Neutrophil (primary cell): ENCODE measurements at regions not wholly inside any gene's neighbourhood (a gene's known extent, or its start where the extent isn't known, plus 50 kb on each side); places are given as distances from the start of the nearest gene placed in this dataset.

Source experiments
- H3K27ac ChIP-seq: fragments of 200-600 bp; sonication (generic); 2 replicates; pipeline ENCODE4 v1.5.1; 2016; ENCODE audit warnings: mild to moderate bottlenecking, moderate library complexity
- H3K27me3 ChIP-seq: fragments of 200-600 bp; sonication (generic); 2 replicates; pipeline ENCODE4 v1.6.0; 2016; ENCODE audit warnings: mild to moderate bottlenecking
- H3K36me3 ChIP-seq: fragments of 200-600 bp; sonication (generic); 2 replicates; pipeline ENCODE4 v1.5.1; 2017
- H3K4me1 ChIP-seq, 2 experiments: fragments of 200-600 bp in 1 of 2; sonication (generic) in 1 of 2; 1 replicate in 1 of 2; 2 replicates in 1 of 2; pipeline versions ENCODE4 v1.5.1 to v1.6.1; 2013 to 2016; ENCODE audit warnings: low read depth in 1 of 2, low read length in 1 of 2, mild to moderate bottlenecking in 1 of 2, moderate library complexity in 1 of 2; ENCODE audit not compliant: control insufficient read depth in 1 of 2, insufficient read depth in 1 of 2
- H3K4me3 ChIP-seq, 2 experiments: fragments of 200-600 bp in 1 of 2; sonication (generic) in 1 of 2; 1 replicate in 1 of 2; 2 replicates in 1 of 2; pipeline ENCODE4 v1.5.1; 2013 to 2016; ENCODE audit warnings: low read depth in 1 of 2, low read length in 1 of 2, mild to moderate bottlenecking in 1 of 2, moderate library complexity in 1 of 2
- H3K9me3 ChIP-seq: fragments of 200-600 bp; sonication (generic); 2 replicates; pipeline ENCODE4 v1.5.1; 2016
- CTCF ChIP-seq: fragments of 200-600 bp; sonication (generic); IDR thresholded peaks from 2 replicates; pipeline ENCODE4 v1.5.1; 2016; ENCODE audit warnings: antibody characterized with exemption

GRCh38 chr4:13763707-13764106 lies 136.2 kb upstream of the BOD1L1 start:
- Histone ChIP-seq H3K27me3 (no peaks in the 10 kb centered on the region), H3K9me3 (no peaks in the 10 kb centered on the region), H3K27ac (no peak overlapping the region), H3K4me1 (no peaks in the 10 kb centered on the region), H3K4me3 (no peak overlapping the region), H3K36me3 (no peaks in the 10 kb centered on the region)
- no peak for TF ChIP-seq CTCF

- TF ChIP-seq CTCF: no peak
- no peaks in the 10 kb centered on the region for H3K27me3 ChIP-seq
- H3K27ac ChIP-seq: no peak overlapping the region
- H3K4me3 ChIP-seq: no peak overlapping the region
- H3K36me3 ChIP-seq: no peaks in the 10 kb centered on the region
- H3K4me1 ChIP-seq: no peaks in the 10 kb centered on the region
- no peaks in the 10 kb centered on the region for H3K9me3 ChIP-seq
Observed at GRCh38 chr4:13765539-13765938, 138.0 kb upstream of the BOD1L1 start.

- no peaks in the 10 kb centered on the region for H3K9me3 ChIP-seq
- H3K4me3 ChIP-seq: no peak overlapping the region
- no peaks in the 10 kb centered on the region for H3K36me3 ChIP-seq
- H3K27me3 ChIP-seq: no peaks in the 10 kb centered on the region
- H3K27ac ChIP-seq: no peak overlapping the region
- no peak for TF ChIP-seq CTCF
- no peaks in the 10 kb centered on the region for H3K4me1 ChIP-seq
Observed at GRCh38 chr4:13766761-13767540, 139.4 kb upstream of the BOD1L1 start.

GRCh38 chr4:13777341-13777740 lies 149.8 kb upstream of the BOD1L1 start:
- TF ChIP-seq CTCF: no peak
- Histone ChIP-seq H3K36me3 (no peaks in the 10 kb centered on the region), H3K27ac (no peak overlapping the region), H3K4me3 (no peak overlapping the region), H3K9me3 (no peaks in the 10 kb centered on the region), H3K4me1 (no peaks in the 10 kb centered on the region), H3K27me3 (no peaks in the 10 kb centered on the region)

- no peaks in the 10 kb centered on the region for H3K4me1 ChIP-seq
- no peaks in the 10 kb centered on the region for H3K27me3 ChIP-seq
- H3K4me3 ChIP-seq: no peak overlapping the region
- H3K27ac ChIP-seq: no peak overlapping the region
- no peak for TF ChIP-seq CTCF
- no peaks in the 10 kb centered on the region for H3K36me3 ChIP-seq
- no peaks in the 10 kb centered on the region for H3K9me3 ChIP-seq
Observed at GRCh38 chr4:13778367-13778766, 150.8 kb upstream of the BOD1L1 start.
